Activated naive CD4-positive, alpha-beta T cell treated with anti-CD3 and anti-CD28 coated beads, Interleukin-2, amount 50 U/mL, for 16 hours (primary cell): ENCODE measurements at regions not wholly inside any gene's neighbourhood (a gene's known extent, or its start where the extent isn't known, plus 50 kb on each side); places are given as distances from the start of the nearest gene placed in this dataset.

Experiments used
- DNase-seq: peaks from one replicate; pipeline ENCODE4 v3.0.0-alpha.2; 2020

- no peak for DNase-seq
Observed at GRCh38 chr15:98390946-98391530, 257.3 kb upstream of the IGF1R start.

GRCh38 chr15:98391568-98391967 lies 256.8 kb upstream of the IGF1R start:
- DNase-seq = no peak

- no peak for DNase-seq
Observed at GRCh38 chr15:98393471-98393870, 254.9 kb upstream of the IGF1R start.

- no peak for DNase-seq
Observed at GRCh38 chr15:98394546-98394945, 253.8 kb upstream of the IGF1R start.

GRCh38 chr15:98395974-98396610 lies 252.2 kb upstream of the IGF1R start:
- DNase-seq = no peak

GRCh38 chr15:98397419-98397818 lies 250.9 kb upstream of the IGF1R start:
- no peak for DNase-seq

- DNase-seq = no peak
Observed at GRCh38 chr15:98398056-98398455, 250.3 kb upstream of the IGF1R start.

GRCh38 chr15:98398886-98399285 lies 249.5 kb upstream of the IGF1R start:
- no peak for DNase-seq

GRCh38 chr15:98400120-98400519 lies 248.2 kb upstream of the IGF1R start:
- DNase-seq = no peak

- DNase-seq = no peak
Observed at GRCh38 chr15:98401029-98401428, 247.3 kb upstream of the IGF1R start.

- DNase-seq = no peak
Observed at GRCh38 chr15:98402486-98402885, 245.9 kb upstream of the IGF1R start.

GRCh38 chr15:98403169-98403568 lies 245.2 kb upstream of the IGF1R start:
- DNase-seq = no peak

- DNase-seq = no peak
Observed at GRCh38 chr15:98403569-98403968, 244.8 kb upstream of the IGF1R start.

GRCh38 chr15:98405013-98405412 lies 243.3 kb upstream of the IGF1R start:
- no peak for DNase-seq

- no peak for DNase-seq
Observed at GRCh38 chr15:98408231-98408630, 240.1 kb upstream of the IGF1R start.

- DNase-seq = no peak
Observed at GRCh38 chr15:98410328-98410727, 238.0 kb upstream of the IGF1R start.

- no peak for DNase-seq
Observed at GRCh38 chr15:98412852-98413251, 235.5 kb upstream of the IGF1R start.

- no peak for DNase-seq
Observed at GRCh38 chr15:98413933-98414546, 234.3 kb upstream of the IGF1R start.

GRCh38 chr15:98416222-98416855 lies 232.0 kb upstream of the IGF1R start:
- DNase-seq = no peak

- DNase-seq = no peak
Observed at GRCh38 chr15:98417346-98417745, 231.0 kb upstream of the IGF1R start.

GRCh38 chr15:98418122-98418521 lies 230.2 kb upstream of the IGF1R start:
- no peak for DNase-seq

GRCh38 chr15:98419173-98419780 lies 229.1 kb upstream of the IGF1R start:
- DNase-seq = no peak

- DNase-seq = no peak
Observed at GRCh38 chr15:98420837-98421236, 227.5 kb upstream of the IGF1R start.
